ENCODE measurements at regions not wholly inside any gene's neighbourhood (a gene's known extent, or its start where the extent isn't known, plus 50 kb on each side); places are given as distances from the start of the nearest gene placed in this dataset.

- DNase-seq, result no peak
Measured at GRCh38 chr4:35250331-35250730, 994.0 kb downstream of the ARAP2 start.

GRCh38 chr4:35250761-35251160 lies 993.6 kb downstream of the ARAP2 start:
- DNase-seq, result no peak

GRCh38 chr4:35252071-35252470 lies 992.2 kb downstream of the ARAP2 start:
- DNase-seq, result no peak

GRCh38 chr4:35252866-35253265 lies 991.4 kb downstream of the ARAP2 start:
- DNase-seq, result no peak

- DNase-seq, result no peak
Measured at GRCh38 chr4:35253331-35253730, 991.0 kb downstream of the ARAP2 start.

GRCh38 chr4:35286434-35286833 lies 957.9 kb downstream of the ARAP2 start:
- no peak for DNase-seq

GRCh38 chr4:35300996-35301774 lies 943.1 kb downstream of the ARAP2 start:
- DNase-seq, result no peak

- no peak for DNase-seq
Measured at GRCh38 chr4:35315419-35315818, 928.9 kb downstream of the ARAP2 start.

GRCh38 chr4:35325908-35326453 lies 918.3 kb downstream of the ARAP2 start:
- DNase-seq, result no peak

GRCh38 chr4:35342833-35343232 lies 901.5 kb downstream of the ARAP2 start:
- DNase-seq, result no peak

- DNase-seq, result no peak
Measured at GRCh38 chr4:35347276-35347675, 897.0 kb downstream of the ARAP2 start.

GRCh38 chr4:35358001-35358584 lies 886.2 kb downstream of the ARAP2 start:
- no peak for DNase-seq

GRCh38 chr4:35364321-35364870 lies 879.9 kb downstream of the ARAP2 start:
- DNase-seq, result no peak

GRCh38 chr4:35365186-35365585 lies 879.1 kb downstream of the ARAP2 start:
- no peak for DNase-seq

GRCh38 chr4:35399912-35400311 lies 844.4 kb downstream of the ARAP2 start:
- no peak for DNase-seq

- no peak for DNase-seq
Measured at GRCh38 chr4:35423104-35423503, 821.2 kb downstream of the ARAP2 start.

- DNase-seq, result no peak
Measured at GRCh38 chr4:35447474-35447873, 796.8 kb downstream of the ARAP2 start.

- DNase-seq, result no peak
Measured at GRCh38 chr4:35459045-35459444, 785.3 kb downstream of the ARAP2 start.

- no peak for DNase-seq
Measured at GRCh38 chr4:35461931-35462659, 782.2 kb downstream of the ARAP2 start.

- no peak for DNase-seq
Measured at GRCh38 chr4:35463251-35463952, 780.9 kb downstream of the ARAP2 start.

- DNase-seq, result no peak
Measured at GRCh38 chr4:35464964-35465528, 779.3 kb downstream of the ARAP2 start.

- DNase-seq, result no peak
Measured at GRCh38 chr4:35491093-35491492, 753.2 kb downstream of the ARAP2 start.

Measured in stimulated activated CD8-positive, alpha-beta memory T cell treated with anti-CD3 and anti-CD28 coated beads, Interleukin-4, amount 100 ng/mL, for 48 hours (primary cell).